ENCODE measurements at regions not wholly inside any gene's neighbourhood (a gene's known extent, or its start where the extent isn't known, plus 50 kb on each side); places are given as distances from the start of the nearest gene placed in this dataset.

GRCh38 chr6:22883061-22883717 lies 313.8 kb downstream of the HDGFL1 start:
- no peak for DNase-seq (ENCODE audit: low read depth)

GRCh38 chr6:22884456-22884855 lies 315.1 kb downstream of the HDGFL1 start:
- DNase-seq (ENCODE audit: low read depth): no peak

DNA sequence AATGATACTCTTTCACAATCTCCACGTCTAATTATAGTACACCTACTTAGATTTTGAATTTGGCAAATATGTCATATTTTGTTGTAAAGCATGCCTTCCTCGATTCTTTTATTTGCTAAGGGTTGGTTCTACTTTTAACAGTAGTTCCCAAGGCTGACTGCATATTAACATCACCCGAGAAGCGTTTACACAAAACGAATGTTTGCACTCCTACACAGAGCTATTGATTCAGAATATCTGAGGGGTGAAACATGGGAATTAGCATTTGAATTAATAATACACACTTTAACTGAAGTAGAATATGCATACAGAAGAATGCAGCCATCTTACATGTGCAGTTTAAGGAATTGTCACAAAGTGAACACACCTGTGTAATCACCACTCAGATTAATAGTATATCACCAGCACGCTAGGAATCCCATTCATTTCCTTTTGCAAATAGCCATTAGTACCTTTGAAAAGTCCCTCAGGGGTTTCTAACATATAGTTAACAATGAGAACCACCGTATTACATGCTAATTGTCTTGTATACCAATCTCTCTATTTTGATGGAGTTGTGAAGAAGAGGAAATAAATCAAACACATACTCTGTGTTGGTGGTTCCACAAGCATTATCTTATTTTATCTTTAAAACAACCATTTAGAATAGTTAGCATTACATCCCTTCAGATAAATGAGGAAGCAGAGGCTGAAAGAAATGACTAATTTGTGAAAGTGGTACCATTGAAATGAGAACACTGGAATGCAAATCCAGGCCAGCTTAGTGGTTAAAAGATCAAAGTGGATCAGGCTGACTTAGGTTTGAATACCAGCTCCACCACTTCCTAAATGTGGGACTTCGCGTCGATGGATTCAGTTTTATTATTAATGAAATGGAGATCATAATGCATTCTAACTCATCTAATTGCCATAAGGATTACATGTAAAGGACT lies 317.6 kb downstream of the HDGFL1 start:
- peak; percentile 72 for DNase-seq (ENCODE audit: low read depth)

DNA sequence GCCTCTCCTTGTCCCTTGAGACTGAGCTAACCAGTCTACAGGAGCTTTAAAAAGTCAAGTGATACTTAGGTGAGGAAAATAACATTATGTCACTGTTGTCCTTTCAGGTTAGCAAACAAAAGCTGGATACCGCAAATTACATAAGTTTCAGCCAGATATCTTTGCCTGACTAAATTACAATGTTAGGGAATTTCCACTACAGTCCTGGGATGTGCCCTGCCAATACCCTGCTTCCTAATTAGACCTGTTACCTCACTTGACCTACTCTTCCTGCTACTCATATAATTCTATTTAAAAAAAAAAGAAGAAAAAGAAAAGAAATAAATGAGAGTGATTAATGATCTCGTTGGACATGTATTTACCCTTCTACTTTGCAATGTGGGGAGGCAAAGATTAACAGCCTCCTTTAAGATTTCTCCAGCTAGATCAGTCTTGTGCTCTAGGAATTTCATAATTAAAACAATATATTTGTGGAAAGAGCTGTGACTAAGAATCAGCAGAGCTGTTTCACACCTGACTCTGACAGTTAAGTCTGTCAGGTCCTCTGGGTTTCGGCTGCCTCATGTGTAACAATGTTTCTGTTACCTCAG lies 318.9 kb downstream of the HDGFL1 start:
- DNase-seq (ENCODE audit: low read depth): peak; percentile 68

DNA sequence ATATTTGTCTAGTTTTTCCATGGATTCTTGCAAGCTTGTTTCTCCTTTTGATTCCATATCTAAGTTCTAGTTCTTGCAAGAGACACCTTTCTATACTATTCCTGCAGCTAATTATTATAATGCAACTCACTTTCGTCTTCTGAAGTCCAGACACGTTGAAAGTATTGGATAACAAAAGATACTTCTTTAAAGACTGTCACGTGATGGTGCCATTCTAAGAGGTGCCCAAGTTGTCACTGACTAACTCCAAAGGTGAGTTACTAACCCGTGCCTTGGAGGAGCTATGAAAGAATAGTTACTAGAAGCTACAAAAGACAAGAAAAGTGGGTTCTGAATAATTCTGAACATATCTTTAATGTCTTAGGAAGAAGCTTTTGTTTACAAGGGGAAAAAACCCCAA lies 322.6 kb downstream of the HDGFL1 start:
- DNase-seq (ENCODE audit: low read depth): no peak

DNA sequence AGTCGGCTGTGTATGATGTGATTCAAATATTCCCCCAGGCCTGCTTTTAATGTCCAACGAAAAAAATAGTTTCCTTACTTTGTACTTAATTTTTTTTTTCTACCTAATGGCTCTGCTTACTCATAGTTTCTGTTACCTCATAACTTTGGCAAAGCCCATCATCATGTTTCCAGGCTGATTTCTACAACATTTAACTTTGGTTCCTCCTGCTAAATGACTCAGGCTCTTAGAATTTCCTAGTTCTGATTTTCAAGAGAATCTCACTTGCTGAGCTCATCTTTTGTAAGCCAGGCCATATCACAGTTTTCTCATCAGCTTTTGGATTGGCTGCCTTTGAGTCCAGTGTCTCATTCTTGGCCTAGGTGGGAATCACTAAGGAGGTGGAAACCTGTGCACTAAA lies 323.1 kb downstream of the HDGFL1 start:
- DNase-seq (ENCODE audit: low read depth): peak; percentile 79

DNA sequence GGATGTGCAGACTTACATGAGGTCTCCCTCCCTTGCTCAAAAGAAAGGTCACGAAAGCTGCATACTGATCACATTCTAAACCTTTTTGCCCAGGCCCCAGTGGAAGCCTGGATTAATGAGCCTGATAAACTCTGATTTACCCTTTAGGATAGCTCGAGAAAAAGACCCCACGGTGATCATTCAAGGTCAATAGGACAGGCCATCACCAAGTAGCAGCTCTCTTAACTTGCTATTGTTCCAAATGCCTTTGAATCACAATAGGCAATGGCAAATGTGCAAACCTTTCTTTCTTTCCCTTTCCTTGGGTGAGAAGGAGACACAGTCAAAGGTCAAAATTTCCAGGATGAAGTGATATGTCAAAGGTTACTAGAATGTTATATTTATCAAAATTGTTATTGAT lies 327.3 kb downstream of the HDGFL1 start:
- DNase-seq (ENCODE audit: low read depth): no peak

- DNase-seq (ENCODE audit: low read depth): no peak
Measured at GRCh38 chr6:22899426-22899825, 330.1 kb downstream of the HDGFL1 start.

DNA sequence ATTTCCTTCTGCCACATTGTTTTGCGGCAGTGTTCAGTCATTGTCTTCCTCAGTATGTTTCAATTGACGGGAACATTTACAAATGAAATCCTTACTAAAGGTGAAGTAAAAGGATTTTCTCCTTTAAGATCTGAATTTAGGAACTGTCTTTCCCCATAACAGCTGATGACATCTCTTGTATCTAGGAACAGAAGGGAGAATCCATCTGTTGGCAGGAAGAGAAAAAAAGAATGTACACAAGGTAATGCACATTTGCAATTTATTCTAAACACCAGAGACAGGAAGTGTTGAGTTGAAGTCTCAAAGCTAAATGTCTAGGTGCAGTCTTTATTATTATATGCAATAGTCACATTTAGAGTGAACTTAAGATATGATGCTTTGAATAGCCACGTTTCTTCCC lies 334.5 kb downstream of the HDGFL1 start:
- DNase-seq (ENCODE audit: low read depth): no peak

DNA sequence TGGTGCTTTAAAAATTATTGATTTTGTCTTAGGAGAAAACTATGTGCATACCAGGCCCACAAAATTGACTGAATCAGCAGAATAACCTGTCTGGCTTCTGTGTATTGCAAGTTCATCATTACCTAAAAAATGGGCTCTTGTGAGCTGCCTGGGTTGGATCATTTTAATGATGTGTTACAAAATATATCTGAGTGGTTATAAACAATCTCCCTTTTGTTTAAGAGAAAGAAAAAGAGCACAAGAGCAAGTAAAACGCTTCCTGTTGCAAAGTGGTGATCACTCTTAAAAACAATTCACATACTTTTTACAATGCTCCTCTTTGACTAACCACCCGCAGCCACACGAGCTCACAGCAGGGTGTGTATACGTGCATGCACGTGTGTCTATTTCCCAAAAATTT lies 335.1 kb downstream of the HDGFL1 start:
- peak; percentile 6 for DNase-seq (ENCODE audit: low read depth)

GRCh38 chr6:22906091-22906549 lies 336.8 kb downstream of the HDGFL1 start:
- DNase-seq (ENCODE audit: low read depth): peak; percentile 35

GRCh38 chr6:22907085-22907484 lies 337.7 kb downstream of the HDGFL1 start:
- no peak for DNase-seq (ENCODE audit: low read depth)

DNA sequence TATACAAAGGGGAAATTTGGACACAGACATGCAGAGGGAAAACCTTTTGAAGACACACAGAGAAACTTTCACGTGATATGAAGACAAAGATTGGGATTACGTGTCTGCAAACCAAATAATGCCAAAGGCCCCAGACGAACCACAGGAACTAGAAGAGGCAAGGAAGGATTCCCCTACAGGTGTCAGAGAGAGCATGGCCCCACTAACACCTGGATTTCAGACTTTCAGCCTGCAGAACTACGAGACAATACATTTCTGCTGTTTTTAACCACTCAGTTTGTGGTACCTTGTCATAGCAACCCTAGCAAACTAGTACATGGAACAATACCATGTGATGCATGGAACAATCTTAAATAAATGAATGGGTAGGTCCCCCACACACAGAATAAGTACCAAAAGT lies 341.0 kb downstream of the HDGFL1 start:
- no peak for DNase-seq (ENCODE audit: low read depth)

DNA sequence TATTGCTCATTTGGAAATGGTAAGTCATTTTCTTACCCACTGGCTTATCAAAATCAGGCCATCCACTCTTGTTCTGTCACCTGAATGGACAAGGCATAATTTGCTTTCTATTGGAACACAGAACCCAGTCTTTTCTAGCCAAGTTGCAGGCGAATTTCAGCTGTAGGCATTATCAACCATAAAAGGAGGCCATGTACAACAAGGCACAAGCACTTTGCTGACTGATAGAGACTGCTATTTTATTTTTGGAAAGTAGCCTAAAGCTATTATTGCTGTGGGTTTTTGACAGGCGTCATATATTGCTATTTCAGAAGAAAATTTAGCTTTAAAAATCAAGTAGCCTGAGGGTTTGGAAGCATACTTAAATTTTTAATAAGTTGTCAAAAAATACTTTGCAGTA lies 344.2 kb downstream of the HDGFL1 start:
- DNase-seq (ENCODE audit: low read depth): no peak

DNA sequence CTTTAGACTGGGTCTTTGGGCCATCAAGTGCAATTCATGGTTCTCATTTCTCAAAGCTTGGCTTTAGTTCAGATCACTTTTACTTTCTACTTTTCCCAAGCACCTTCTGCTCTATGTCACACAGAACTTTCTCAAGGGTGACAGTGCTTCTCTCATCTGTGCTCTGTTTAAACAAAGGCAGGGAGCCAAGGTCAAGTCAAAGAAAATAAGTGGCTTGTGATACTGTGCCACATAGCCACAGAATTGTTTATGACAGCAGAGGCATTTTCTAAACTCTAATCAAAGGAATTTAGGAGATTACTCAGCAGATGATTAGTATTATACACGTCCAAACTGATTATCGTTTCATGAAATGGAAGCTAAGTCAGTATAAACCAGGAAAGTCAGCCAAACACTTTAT lies 348.0 kb downstream of the HDGFL1 start:
- DNase-seq (ENCODE audit: low read depth): no peak

DNA sequence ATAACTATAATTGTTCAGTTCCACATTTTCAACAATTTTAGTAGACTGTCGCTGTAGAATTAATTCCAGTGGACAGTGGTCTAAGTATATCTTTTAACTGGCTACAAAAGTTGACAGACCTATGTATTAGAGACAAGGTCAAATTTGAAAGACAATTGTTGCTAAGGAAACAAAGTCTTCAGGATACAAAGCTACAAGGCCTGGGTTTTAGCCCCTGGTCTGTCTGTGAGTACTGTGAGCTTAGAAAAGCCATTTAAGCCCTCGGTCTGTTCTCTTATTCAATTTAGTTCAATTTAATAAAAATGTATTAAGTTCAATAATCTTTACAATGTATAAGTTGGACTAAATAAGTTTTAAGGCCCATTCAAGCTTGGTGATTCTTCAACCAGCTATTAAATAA lies 352.5 kb downstream of the HDGFL1 start:
- DNase-seq (ENCODE audit: low read depth): no peak

DNA sequence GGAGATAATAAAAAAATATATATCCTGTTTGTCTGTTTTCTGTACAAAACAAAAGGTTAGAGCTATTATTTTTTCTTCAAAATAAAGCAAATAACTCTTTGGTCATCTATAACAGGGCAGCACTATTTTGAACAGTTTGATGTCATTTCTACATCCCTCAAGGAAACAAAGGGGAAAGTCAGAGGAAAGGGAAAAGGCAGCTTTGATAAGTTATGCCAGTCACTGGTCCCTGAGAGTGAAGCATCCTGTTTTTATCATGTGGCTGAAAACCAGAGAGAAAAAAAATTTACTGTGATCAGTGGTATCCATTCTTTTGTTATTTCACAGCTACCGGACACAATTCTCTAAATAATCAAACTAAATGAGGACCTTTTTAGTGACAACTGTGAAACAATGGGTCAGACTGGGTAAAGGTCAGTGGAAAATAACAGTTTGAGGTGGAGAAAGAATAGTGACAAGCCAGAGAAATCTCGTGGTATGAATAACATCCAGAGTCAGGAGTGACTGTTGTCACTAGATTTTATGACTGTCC lies 356.0 kb downstream of the HDGFL1 start:
- no peak for DNase-seq (ENCODE audit: low read depth)

DNA sequence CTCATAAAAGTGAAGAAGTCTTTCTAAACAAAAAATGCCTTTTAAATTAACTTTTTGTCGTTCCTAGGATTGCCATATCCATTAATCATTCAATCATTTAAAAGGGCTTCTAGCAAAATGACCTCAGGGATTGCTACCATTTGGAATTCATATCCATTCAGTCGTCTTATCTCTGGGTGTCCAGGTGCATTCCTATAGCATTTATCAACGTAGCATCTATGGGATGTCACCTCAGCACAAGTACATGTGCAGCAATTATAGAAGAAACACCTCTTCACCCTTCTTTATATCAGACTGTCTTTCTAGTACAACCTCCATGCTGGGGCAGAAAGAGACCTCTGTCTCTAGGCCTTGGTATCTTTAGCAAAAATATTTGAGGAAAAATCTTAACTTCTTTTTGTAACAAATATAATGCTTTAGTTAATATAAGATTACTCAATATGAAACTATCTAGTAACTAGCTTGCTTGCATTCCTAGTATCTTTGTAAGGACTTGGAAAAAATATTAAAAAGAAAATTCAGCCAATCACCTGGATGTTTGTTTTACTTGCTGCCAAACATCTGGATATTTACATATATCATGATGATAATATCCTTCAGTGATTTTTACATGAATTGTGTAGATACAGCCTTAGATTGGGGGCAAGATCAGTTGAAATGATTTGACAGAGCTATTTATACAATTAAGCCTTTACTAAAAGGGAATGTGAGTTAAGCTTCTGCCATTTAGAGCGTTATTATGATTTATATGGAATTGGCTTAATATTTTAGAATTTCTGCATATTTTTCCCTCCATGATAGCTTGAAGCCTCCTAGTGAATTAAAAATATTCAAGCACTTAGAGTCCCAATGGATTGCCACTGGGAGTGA lies 356.8 kb downstream of the HDGFL1 start:
- no peak for DNase-seq (ENCODE audit: low read depth)

- no peak for DNase-seq (ENCODE audit: low read depth)
Measured at GRCh38 chr6:22926790-22927354, 357.5 kb downstream of the HDGFL1 start.

- no peak for DNase-seq (ENCODE audit: low read depth)
Measured at GRCh38 chr6:22928775-22929174, 359.4 kb downstream of the HDGFL1 start.

- DNase-seq (ENCODE audit: low read depth): peak; percentile 20
Measured at GRCh38 chr6:22929311-22929985, 360.1 kb downstream of the HDGFL1 start.
